DND-41 (cell line): ENCODE measurements at regions not wholly inside any gene's neighbourhood (a gene's known extent, or its start where the extent isn't known, plus 50 kb on each side); places are given as distances from the start of the nearest gene placed in this dataset.

Experiments used
- ATAC-seq: fragments of 200-7000 bp; cut with Tn5 transposase; 3 replicates; pipeline ENCODE4 v1.9.1; 2021; ENCODE audit warnings: low read depth; ENCODE audit not compliant: insufficient read depth
- DNase-seq: peaks from one replicate; pipeline ENCODE4 v3.0.0-alpha.2; 2020
- H2AFZ ChIP-seq: 2 replicates; pipeline ENCODE4 v1.6.0; 2012; ENCODE audit warnings: low read depth, low read length
- H3K27ac ChIP-seq: 2 replicates; pipeline ENCODE4 v1.5.1; 2012; ENCODE audit warnings: low read length, inconsistent platforms
- H3K27me3 ChIP-seq: fragments of 200-600 bp; sonication (generic); 2 replicates; pipeline ENCODE4 v1.6.0; 2012; ENCODE audit warnings: low read length, mild to moderate bottlenecking, inconsistent platforms; ENCODE audit not compliant: insufficient read depth, poor library complexity
- H3K36me3 ChIP-seq: 2 replicates; pipeline ENCODE4 v1.5.1; 2012; ENCODE audit warnings: low read length, inconsistent platforms; ENCODE audit not compliant: insufficient read depth
- H3K4me1 ChIP-seq: 2 replicates; pipeline ENCODE4 v1.5.1; 2012; ENCODE audit warnings: mild to moderate bottlenecking, low read length; ENCODE audit not compliant: insufficient read depth
- H3K4me2 ChIP-seq: 2 replicates; pipeline ENCODE4 v1.6.0; 2012; ENCODE audit warnings: mild to moderate bottlenecking, moderate library complexity, low read length, inconsistent platforms; ENCODE audit not compliant: insufficient read depth
- H3K4me3 ChIP-seq, 2 experiments: fragments of 200-600 bp in 1 of 2; shearing (Covaris generic) in 1 of 2; 2 replicates each; pipeline ENCODE4 v1.5.1; 2012 to 2016; ENCODE audit warnings: inconsistent platforms in 2 of 2, low read length in 2 of 2, mild to moderate bottlenecking in 2 of 2, low read depth in 1 of 2, moderate library complexity in 1 of 2
- H3K79me2 ChIP-seq: 2 replicates; pipeline ENCODE4 v1.6.0; 2012; ENCODE audit warnings: low read length, inconsistent platforms; ENCODE audit not compliant: insufficient read depth
- H3K9ac ChIP-seq: 2 replicates; pipeline ENCODE4 v1.6.0; 2012; ENCODE audit warnings: low read depth, mild to moderate bottlenecking, inconsistent platforms, low read length, moderate library complexity
- H3K9me3 ChIP-seq: 2 replicates; pipeline ENCODE4 v1.5.1; 2012; ENCODE audit warnings: low read length, moderate library complexity, mild to moderate bottlenecking, inconsistent platforms; ENCODE audit not compliant: insufficient read depth, severe bottlenecking
- H4K20me1 ChIP-seq: 2 replicates; pipeline ENCODE4 v1.6.0; 2012; ENCODE audit warnings: low read length; ENCODE audit not compliant: insufficient read depth
- CTCF ChIP-seq: IDR thresholded peaks from 2 replicates; pipeline ENCODE4 v1.5.1; 2012; ENCODE audit warnings: borderline replicate concordance, low read length, moderate library complexity, mild to moderate bottlenecking; ENCODE audit not compliant: poor library complexity, severe bottlenecking; ENCODE audit errors: extremely low read depth
- EZH2 ChIP-seq: IDR thresholded peaks from 3 replicates; pipeline ENCODE4 v1.6.1; 2012; ENCODE audit warnings: borderline replicate concordance, low read depth, mild to moderate bottlenecking, moderate library complexity, low read length, inconsistent platforms; ENCODE audit not compliant: severe bottlenecking

GRCh38 chr6:8159966-8160365 lies 57.6 kb upstream of the EEF1E1 start:
- TF ChIP-seq CTCF: no peak
- no peak for TF ChIP-seq EZH2
- H3K4me3 ChIP-seq: no peak overlapping the region
- ATAC-seq (no peak), DNase-seq (no peak)
- no peak overlapping the region for H3K4me2 ChIP-seq
- no peaks in the 10 kb centered on the region for H3K4me1 ChIP-seq
- H4K20me1 ChIP-seq: no peaks in the 10 kb centered on the region
- no peak overlapping the region for H2AFZ ChIP-seq
- H3K27ac ChIP-seq: no peak overlapping the region
- H3K79me2 ChIP-seq: no peaks in the 10 kb centered on the region
- H3K27me3 ChIP-seq: no peaks in the 10 kb centered on the region
- no peaks in the 10 kb centered on the region for H3K36me3 ChIP-seq
- H3K9me3 ChIP-seq: no peaks in the 10 kb centered on the region
- no peak overlapping the region for H3K9ac ChIP-seq

- Histone ChIP-seq H3K9ac (no peak overlapping the region), H4K20me1 (no peaks in the 10 kb centered on the region), H3K27ac (no peak overlapping the region), H3K79me2 (no peaks in the 10 kb centered on the region), H3K4me3 (no peak overlapping the region), H3K4me2 (no peak overlapping the region), H3K4me1 (no peaks in the 10 kb centered on the region), H3K9me3 (no peaks in the 10 kb centered on the region), H2AFZ (no peak overlapping the region), H3K36me3 (no peaks in the 10 kb centered on the region), H3K27me3 (no peaks in the 10 kb centered on the region)
- DNase-seq (no peak), ATAC-seq (no peak)
- TF ChIP-seq EZH2 (no peak), CTCF (no peak)
Observed at GRCh38 chr6:8157839-8158238, 55.5 kb upstream of the EEF1E1 start.

GRCh38 chr6:8155259-8156012 lies 53.1 kb upstream of the EEF1E1 start:
- ATAC-seq (no peak), DNase-seq (no peak)
- Histone ChIP-seq H3K79me2 (no peaks in the 10 kb centered on the region), H3K36me3 (no peaks in the 10 kb centered on the region), H3K9ac (no peak overlapping the region), H3K9me3 (no peaks in the 10 kb centered on the region), H3K4me1 (no peaks in the 10 kb centered on the region), H2AFZ (no peak overlapping the region), H3K4me2 (no peak overlapping the region), H3K27ac (no peak overlapping the region), H4K20me1 (no peaks in the 10 kb centered on the region), H3K27me3 (no peaks in the 10 kb centered on the region), H3K4me3 (no peak overlapping the region)
- TF ChIP-seq CTCF: no peak
- TF ChIP-seq EZH2: no peak
